Fibroblast of peridontal ligament (primary cell): ENCODE measurements at regions not wholly inside any gene's neighbourhood (a gene's known extent, or its start where the extent isn't known, plus 50 kb on each side); places are given as distances from the start of the nearest gene placed in this dataset.

ENCODE experiments used
- DNase-seq: peaks from one replicate; pipeline ENCODE4 v3.0.0-alpha.2; 2010; ENCODE audit errors: extremely low read depth

- no peak for DNase-seq
Observed at GRCh38 chr2:47620770-47621437, 50.1 kb upstream of the KCNK12 start.
